NCI-H510A treated with DMSO at 0.1 percent for 48 hours (cell line): ENCODE measurements at regions not wholly inside any gene's neighbourhood (a gene's known extent, or its start where the extent isn't known, plus 50 kb on each side); places are given as distances from the start of the nearest gene placed in this dataset.
A peak's percentile ranks its signal among the peaks of the same experiment; 100 is the strongest.
"Not testable (repeated sequence)": the region's sequence is repeated elsewhere in the genome, so short reads cannot be mapped to it uniquely, and the experiment has no call there.

Experiments used
- DNase-seq: peaks from one replicate; lab custom pipeline; 2025; lab: John Stamatoyannopoulos, UW

DNA sequence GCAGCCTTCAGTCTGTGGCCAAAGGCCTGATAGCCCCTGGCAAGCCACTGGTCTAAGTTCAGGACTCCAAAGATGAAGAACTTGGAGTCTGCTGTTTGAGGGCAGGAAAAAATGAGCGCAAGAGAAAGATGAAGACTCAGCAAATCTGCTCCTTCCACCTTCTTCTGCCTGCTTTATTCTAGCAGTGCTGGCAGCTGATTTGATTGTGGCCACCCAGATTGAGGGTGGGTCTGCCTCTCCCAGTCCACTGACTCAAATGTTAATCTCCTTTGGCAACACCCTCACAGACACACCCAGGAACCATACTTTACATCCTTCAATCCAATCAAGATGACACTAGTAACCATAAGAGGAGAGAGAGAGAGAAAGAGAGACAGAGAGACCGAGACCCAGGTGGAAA, 127.6 kb downstream of the UTP18 start:
- no peak for DNase-seq

- no peak for DNase-seq
These were observed 129.5 kb downstream of the UTP18 start for GRCh38 chr17:51389875-51390274.

GRCh38 chr17:51391982-51392654, 131.8 kb downstream of the UTP18 start:
- no peak for DNase-seq

- no peak for DNase-seq
These were observed 135.3 kb downstream of the UTP18 start for GRCh38 chr17:51395621-51396020.

- DNase-seq: no peak
These were observed 137.2 kb downstream of the UTP18 start for GRCh38 chr17:51397361-51398127.

DNA sequence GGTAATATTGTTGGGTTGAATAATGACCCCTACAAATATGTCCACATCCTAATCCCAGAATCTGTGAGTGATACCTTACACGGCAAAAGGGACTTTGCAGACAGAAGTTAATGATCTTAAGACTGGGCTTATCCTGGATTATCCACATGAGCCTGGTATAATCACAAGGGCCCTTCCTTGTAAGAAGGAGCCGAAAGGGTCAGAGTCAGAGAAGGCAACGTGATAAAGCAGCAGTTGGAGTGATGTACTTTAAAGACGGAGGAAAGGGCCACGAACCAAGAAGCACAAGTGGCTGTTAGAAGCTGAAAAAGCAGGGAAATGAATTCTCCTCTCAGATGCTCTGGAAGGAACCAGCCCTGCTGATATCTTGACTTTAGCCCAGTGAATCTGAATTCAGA, 137.8 kb downstream of the UTP18 start:
- no peak for DNase-seq

- DNase-seq: no peak
These were observed 138.3 kb downstream of the UTP18 start for GRCh38 chr17:51398687-51399086.

DNA sequence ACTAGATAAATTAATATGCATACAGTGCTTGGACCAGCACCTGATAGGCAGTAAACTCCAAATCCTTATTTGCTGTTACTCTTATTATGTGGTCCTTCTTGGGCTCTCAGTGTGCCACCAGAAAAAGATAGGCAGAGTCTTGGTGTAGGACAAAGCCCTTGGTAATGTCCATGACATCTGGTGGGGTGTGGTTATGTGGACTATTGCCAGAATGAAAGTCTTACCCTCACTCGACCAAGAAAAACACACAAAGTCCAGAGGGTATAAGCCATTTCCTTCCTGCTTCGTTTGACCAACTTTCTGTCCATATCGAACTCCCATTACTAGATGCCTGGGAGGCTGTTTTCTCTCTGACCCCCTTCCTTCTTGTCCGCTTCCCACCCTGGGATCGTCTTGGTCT, 140.9 kb downstream of the UTP18 start:
- DNase-seq: no peak

DNA sequence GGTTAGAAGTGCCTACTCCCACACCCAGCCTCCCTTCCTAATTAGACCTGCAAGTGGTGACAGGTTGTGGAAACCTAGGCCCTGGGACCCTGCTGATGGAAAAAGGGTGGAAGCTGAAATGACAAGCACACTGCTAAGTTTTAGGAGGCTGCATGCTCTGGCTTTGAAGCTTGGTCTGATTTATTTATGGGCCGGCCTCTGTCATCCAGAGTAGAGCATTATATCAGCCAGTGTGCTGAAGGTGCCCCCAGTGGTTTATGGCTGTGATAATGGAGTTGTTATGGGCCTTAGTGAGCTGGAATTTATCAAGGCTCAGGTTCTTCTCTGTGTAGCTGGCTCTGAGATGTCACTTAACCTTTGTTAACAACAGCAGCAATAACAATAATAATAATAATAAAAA, 142.6 kb downstream of the UTP18 start:
- no peak for DNase-seq

DNA sequence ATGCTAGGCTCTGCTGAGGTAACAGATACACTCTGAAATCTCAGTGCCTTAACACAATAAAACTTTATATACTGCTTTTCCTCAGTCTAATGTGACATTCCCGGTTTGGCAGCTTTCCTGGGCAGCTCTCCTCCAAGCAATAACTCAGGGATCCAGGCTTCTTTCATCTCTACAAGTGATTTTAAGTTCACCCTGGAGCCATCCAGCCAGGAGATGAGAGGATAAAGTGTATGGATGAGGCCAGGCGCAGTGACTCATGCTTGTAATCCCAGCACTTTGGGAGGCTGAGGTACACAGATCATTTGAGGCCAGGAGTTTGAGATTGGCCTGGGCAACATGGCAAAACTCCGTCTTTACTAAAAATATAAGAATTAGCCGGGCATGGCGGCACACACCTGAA, 147.2 kb downstream of the UTP18 start:
- no peak for DNase-seq

GRCh38 chr17:51419476-51419875, 159.1 kb downstream of the UTP18 start:
- peak; percentile 86 for DNase-seq

GRCh38 chr17:51421525-51421924, 161.2 kb downstream of the UTP18 start:
- no peak for DNase-seq

DNA sequence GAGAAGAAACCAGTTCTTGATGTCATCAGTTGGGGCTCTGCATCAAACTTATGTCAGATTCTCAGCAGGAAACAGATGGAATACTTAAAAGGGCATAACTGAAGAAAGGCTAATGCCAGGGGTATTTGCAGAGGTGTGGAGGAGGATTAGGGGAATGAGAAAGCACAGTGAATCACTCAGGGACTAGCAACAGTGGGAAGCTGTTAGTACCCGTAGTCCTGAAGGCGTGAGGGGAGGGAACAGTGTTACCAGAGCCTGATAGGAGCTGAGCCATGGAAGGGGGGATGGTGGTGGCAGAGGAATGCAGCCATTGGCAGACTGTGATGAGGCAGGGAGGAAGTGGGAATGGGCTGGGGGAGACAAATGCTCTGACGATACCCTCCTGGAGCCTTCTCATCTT, 162.3 kb downstream of the UTP18 start:
- no peak for DNase-seq

GRCh38 chr17:51423421-51424160, 163.2 kb downstream of the UTP18 start:
- no peak for DNase-seq

- no peak for DNase-seq
These were observed 165.4 kb downstream of the UTP18 start for GRCh38 chr17:51425773-51426172.

DNA sequence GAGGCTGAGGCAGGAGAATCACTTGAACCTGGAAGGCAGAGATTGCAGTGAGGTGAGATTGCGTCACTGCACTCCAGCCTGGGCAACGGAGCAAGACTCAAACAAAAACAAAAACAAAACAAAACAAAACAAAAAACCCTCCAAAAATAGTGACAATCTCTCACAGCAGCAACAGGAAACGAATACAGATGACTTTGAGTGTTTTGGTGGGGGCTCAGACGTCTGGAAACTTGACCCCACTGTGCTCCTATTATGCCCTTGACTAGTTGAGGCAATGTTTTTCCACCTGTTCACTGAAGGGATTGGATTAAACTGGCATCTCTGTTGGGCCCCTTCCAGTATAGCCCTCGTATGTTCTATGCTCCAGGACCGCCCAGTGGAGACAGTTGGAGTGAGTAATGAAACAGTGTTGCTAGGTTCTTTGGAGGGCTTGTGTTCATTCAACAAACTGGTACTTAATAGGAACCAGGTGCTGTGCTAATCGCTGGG, 167.0 kb downstream of the UTP18 start:
- DNase-seq: peak; percentile 89

GRCh38 chr17:51427856-51428255, 167.5 kb downstream of the UTP18 start:
- peak; percentile 80 for DNase-seq

DNA sequence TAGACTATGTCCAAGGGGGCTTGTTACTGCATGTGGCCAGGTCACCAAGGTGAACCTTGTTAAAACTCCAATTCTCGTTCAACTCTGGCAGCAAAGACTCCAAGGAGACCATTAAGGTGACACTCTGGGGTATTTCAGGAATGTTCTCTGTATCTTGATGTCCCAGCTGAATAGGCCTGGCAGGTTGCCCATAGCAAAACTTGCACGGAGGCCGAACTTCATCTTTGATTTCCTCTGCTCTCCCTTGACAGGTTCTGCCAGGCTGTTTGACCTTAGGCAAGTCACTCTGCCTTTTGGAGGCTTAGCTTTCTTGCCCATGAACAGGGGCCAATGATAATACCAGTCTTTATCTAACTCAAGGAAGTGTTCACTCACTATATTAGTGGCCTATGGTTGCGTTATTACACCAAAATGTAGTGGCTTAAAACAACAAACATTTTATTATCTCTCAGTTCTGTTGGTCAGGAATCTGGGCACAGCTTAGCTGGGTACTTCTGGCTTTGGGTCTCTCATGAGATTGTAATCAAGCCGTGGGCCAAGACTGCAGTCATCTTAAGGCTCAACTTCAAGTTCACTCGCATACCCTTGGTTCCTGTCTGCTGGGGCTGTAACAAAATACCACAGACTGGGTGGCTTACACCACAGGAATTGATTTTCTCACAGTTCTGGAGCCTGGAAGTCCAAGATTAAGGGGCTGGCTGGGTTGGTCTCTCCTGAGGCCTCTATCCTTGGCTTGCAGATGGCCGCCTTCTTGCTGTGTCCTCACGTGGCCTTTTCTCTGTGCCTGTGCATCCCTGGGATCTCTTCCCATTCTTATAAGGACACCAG, 168.5 kb downstream of the UTP18 start:
- DNase-seq: no peak

GRCh38 chr17:51429938-51430337, 169.6 kb downstream of the UTP18 start:
- DNase-seq: not testable (repeated sequence)

- DNase-seq: no peak
These were observed 170.2 kb downstream of the UTP18 start for GRCh38 chr17:51430591-51430990.

- DNase-seq: no peak
These were observed 174.3 kb downstream of the UTP18 start for GRCh38 chr17:51434434-51435170.
